Right atrium auricular region (tissue), 2 donors: ENCODE measurements at regions not wholly inside any gene's neighbourhood (a gene's known extent, or its start where the extent isn't known, plus 50 kb on each side); places are given as distances from the start of the nearest gene placed in this dataset.

ENCODE experiments used
- DNase-seq: peaks from one replicate; pipeline ENCODE4 v3.0.0-alpha.2; 2019; ENCODE audit warnings: low spot score
- H3K27ac ChIP-seq, 2 donors: fragments of 200-600 bp; sonication (generic); 1 replicate in 1 of 2; 2 replicates in 1 of 2; pipeline ENCODE4 v1.5.1; 2016 to 2019
- H3K27me3 ChIP-seq, 2 donors: fragments of 200-600 bp; sonication (generic); one replicate each; pipeline versions ENCODE4 v1.5.1 to v1.6.0; 2017 to 2019
- H3K36me3 ChIP-seq: fragments of 200-600 bp; sonication (generic); one replicate; pipeline ENCODE4 v1.5.1; 2016
- H3K4me1 ChIP-seq, 2 donors: fragments of 200-600 bp; sonication (generic); one replicate each; pipeline versions ENCODE4 v1.5.1 to v1.6.0; 2017 to 2019
- H3K4me3 ChIP-seq, 2 donors: fragments of 200-600 bp; sonication (generic); 1 replicate in 1 of 2; 2 replicates in 1 of 2; pipeline ENCODE4 v1.5.1; 2017 to 2019; ENCODE audit warnings: mild to moderate bottlenecking in 1 of 2, moderate library complexity in 1 of 2
- H3K9me3 ChIP-seq, 2 donors: fragments of 200-600 bp; sonication (generic); one replicate each; pipeline ENCODE4 v1.5.1; 2019
- CTCF ChIP-seq, 2 donors: fragments of 200-600 bp; sonication (generic); IDR thresholded peaks; one replicate each; pipeline ENCODE4 v1.5.1; 2019; ENCODE audit warnings: antibody characterized with exemption in 2 of 2

GRCh38 chr13:39224671-39225240 lies 186.5 kb downstream of the NHLRC3 start:
- no peaks in the 10 kb centered on the region for H3K27me3 ChIP-seq
- H3K9me3 ChIP-seq: no peaks in the 10 kb centered on the region
- H3K27ac ChIP-seq: no peak overlapping the region
- no peak for TF ChIP-seq CTCF (IDR thresholded peaks at IDR 0.05)
- no peaks in the 10 kb centered on the region for H3K36me3 ChIP-seq
- H3K4me3 ChIP-seq: no peak overlapping the region
- peaks cover 0 to 14% of the 10 kb centered on the region in 2 donors for H3K4me1 ChIP-seq
- no peak for DNase-seq

GRCh38 chr13:39225860-39226259 lies 187.6 kb downstream of the NHLRC3 start:
- no peak for TF ChIP-seq CTCF (IDR thresholded peaks at IDR 0.05)
- no peaks in the 10 kb centered on the region for H3K9me3 ChIP-seq
- no peaks in the 10 kb centered on the region for H3K36me3 ChIP-seq
- H3K4me1 ChIP-seq: peaks cover 0 to 14% of the 10 kb centered on the region in 2 donors
- DNase-seq: no peak
- H3K4me3 ChIP-seq: no peak overlapping the region
- H3K27me3 ChIP-seq: no peaks in the 10 kb centered on the region
- H3K27ac ChIP-seq: no peak overlapping the region

GRCh38 chr13:39226359-39226758 lies 188.1 kb downstream of the NHLRC3 start:
- Histone ChIP-seq H3K36me3 (no peaks in the 10 kb centered on the region), H3K4me1 (peaks cover 0 to 14% of the 10 kb centered on the region in 2 donors), H3K27ac (no peak overlapping the region), H3K4me3 (no peak overlapping the region), H3K27me3 (no peaks in the 10 kb centered on the region), H3K9me3 (no peaks in the 10 kb centered on the region)
- TF ChIP-seq CTCF (IDR thresholded peaks at IDR 0.05): no peak
- DNase-seq: no peak

- no peak overlapping the region for H3K27ac ChIP-seq
- TF ChIP-seq CTCF (IDR thresholded peaks at IDR 0.05): no peak
- H3K36me3 ChIP-seq: no peaks in the 10 kb centered on the region
- H3K4me1 ChIP-seq: no peaks in the 10 kb centered on the region
- no peaks in the 10 kb centered on the region for H3K9me3 ChIP-seq
- no peak overlapping the region for H3K4me3 ChIP-seq
- no peak for DNase-seq
- no peaks in the 10 kb centered on the region for H3K27me3 ChIP-seq
Measured at GRCh38 chr13:39232401-39232980, 194.2 kb downstream of the NHLRC3 start.

- Histone ChIP-seq H3K4me1 (no peaks in the 10 kb centered on the region), H3K9me3 (no peaks in the 10 kb centered on the region), H3K36me3 (no peaks in the 10 kb centered on the region), H3K4me3 (no peak overlapping the region), H3K27ac (no peak overlapping the region), H3K27me3 (no peaks in the 10 kb centered on the region)
- DNase-seq: no peak
- TF ChIP-seq CTCF (IDR thresholded peaks at IDR 0.05): no peak
Measured at GRCh38 chr13:39232999-39233398, 194.7 kb downstream of the NHLRC3 start.

GRCh38 chr13:39233519-39233918 lies 195.3 kb downstream of the NHLRC3 start:
- no peaks in the 10 kb centered on the region for H3K36me3 ChIP-seq
- H3K4me3 ChIP-seq: no peak overlapping the region
- H3K27me3 ChIP-seq: no peaks in the 10 kb centered on the region
- no peak for TF ChIP-seq CTCF (IDR thresholded peaks at IDR 0.05)
- no peak for DNase-seq
- H3K27ac ChIP-seq: no peak overlapping the region
- H3K4me1 ChIP-seq: no peaks in the 10 kb centered on the region
- no peaks in the 10 kb centered on the region for H3K9me3 ChIP-seq
